ENCODE measurements at regions not wholly inside any gene's neighbourhood (a gene's known extent, or its start where the extent isn't known, plus 50 kb on each side); places are given as distances from the start of the nearest gene placed in this dataset.

- DNase-seq (ENCODE audit: low read depth in 4 of 4, low spot score in 3 of 4), result no peak
These were observed 258.1 kb downstream of the RPS24 start for GRCh38 chr10:78291722-78292121.

DNA sequence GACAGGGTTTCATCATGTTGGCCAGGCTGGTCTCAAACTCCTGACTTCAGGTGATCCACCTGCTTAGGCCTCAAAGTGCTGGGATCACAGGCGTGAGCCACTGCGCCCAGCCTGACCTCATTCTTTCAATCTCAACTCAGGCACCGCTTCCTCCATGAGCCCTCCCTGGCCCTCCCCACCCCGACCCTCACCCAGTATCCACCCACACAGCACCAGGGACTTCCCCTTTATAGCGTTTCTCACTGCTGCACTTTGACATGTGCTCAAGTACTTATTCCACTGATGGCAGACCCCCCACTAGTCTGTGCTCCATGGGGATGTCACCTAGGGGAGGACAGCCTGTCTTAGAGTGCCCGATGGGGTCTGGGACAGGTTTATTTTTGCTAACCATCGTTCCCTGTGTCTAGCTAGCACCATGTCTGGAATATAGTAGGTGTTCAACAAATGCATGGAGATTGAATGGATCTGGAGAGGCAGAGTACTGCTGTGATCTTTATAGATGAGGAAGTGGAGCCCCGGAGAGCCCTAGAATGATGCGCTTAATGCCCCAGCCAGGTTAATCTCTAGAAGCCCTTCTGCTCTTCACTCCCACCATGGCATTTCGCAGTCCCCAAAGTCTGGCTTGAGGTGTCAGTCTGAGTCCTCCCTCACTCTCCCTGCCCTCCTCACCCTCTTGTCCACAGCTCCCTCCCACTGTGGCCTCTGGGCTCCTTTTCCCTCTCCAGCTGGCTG lies 258.8 kb downstream of the RPS24 start:
- DNase-seq (ENCODE audit: low read depth in 4 of 4, low spot score in 3 of 4), result no peak

DNA sequence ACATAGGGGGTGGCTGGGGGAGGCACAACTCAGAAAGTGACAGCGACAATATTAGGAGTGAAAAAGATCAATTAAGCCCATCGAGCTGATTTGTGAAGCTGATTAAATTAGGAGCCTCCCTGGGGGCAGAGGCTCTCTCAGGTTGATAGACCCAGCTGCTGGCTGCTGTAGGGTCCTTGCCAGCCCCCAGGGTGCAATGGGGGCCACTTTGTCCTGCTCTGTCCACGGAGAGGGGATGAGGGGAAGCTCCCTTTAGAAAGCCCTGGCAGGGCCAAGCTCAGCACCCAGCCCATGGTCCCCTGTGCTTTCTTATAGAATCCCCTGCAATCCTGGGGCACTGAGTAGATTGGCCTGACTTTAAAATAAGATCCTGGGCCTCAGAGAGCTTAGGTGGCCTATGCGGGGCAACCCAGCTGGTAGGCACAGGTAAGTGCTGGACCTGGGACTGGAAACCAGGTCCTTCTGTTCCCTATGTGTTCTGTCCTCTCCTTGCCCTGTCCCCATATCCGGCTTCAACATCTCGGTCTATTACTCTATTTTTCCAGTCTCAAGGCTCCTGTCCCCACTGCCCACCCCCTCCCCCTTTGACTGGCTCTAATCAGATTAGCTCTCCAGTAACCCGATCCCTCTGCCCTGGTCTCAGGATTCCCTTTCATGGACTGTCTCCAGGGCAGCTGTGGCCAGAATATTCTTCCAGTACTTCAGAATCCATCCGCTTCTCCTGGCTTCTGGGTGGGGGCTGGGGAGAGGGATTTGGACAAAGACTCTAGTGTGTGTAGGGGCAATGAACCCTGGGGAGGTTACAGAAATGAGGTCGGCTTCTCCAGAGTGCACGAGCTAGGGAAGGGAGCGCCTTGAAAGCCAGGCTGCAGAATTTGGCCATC lies 259.6 kb downstream of the RPS24 start:
- DNase-seq (ENCODE audit: low read depth in 4 of 4, low spot score in 3 of 4), result no peak

DNA sequence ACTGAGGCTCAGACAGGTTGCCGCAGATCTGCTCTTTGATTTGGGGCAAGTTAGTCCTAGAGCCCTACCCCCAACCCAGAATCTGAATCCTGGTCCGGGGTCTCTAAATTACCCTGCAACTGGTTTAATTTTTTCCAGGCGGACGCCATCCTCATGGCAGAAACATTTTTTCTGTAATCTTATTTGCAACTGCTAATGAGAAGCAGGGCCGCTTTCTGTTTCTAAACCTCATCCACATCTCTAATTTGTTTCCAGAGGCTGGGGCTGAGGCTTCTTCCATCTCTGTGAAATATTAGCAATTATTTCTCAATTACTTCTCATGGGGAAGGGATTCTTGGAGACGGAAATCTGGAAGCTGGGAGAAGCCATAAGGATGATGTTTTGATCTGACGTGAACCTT lies 261.6 kb downstream of the RPS24 start:
- DNase-seq (ENCODE audit: low read depth in 4 of 4, low spot score in 3 of 4), result no peak

GRCh38 chr10:78296785-78297184 lies 263.1 kb downstream of the RPS24 start:
- no peak for DNase-seq (ENCODE audit: low read depth in 4 of 4, low spot score in 3 of 4)

DNA sequence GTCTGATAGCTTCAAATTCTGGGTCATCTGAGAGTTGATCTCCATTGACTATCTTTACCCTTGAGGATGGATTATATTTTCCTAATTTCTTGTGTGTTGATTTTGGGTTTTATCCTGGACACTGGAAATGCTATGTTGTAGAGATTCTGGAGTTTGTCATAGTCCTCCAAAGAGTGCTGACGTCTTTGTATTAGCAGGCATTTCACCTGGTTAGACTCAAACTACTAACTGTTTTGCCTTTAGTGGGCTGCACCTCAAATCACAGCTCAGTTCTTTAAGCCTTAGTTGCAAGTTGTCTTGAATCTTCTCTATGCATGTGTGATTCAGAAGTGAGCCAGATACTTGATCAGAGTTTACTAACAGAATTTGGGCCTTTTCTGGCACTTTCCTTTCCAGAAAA lies 264.3 kb downstream of the RPS24 start:
- no peak for DNase-seq (ENCODE audit: low read depth in 4 of 4, low spot score in 3 of 4)

DNA sequence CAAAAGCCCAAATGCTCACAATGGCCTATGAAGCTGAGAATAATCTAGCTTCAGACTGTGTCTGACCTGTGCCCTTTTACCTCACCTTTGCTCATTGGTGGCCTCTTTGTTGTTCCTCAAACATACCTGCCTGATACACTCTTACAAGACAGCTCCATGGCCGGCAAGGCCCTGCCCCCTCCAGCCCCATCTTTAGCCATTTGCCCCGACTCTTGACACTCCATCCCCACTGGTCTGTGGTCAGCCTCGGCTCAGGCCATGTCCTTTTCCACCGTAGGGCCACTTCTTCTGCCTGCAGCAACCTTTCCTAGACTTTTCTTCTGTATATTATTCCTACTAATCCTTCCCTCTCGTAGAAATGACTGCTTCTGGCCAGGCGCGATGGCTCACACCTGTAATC lies 265.2 kb downstream of the RPS24 start:
- DNase-seq (ENCODE audit: low read depth in 4 of 4, low spot score in 3 of 4), result no peak

DNA sequence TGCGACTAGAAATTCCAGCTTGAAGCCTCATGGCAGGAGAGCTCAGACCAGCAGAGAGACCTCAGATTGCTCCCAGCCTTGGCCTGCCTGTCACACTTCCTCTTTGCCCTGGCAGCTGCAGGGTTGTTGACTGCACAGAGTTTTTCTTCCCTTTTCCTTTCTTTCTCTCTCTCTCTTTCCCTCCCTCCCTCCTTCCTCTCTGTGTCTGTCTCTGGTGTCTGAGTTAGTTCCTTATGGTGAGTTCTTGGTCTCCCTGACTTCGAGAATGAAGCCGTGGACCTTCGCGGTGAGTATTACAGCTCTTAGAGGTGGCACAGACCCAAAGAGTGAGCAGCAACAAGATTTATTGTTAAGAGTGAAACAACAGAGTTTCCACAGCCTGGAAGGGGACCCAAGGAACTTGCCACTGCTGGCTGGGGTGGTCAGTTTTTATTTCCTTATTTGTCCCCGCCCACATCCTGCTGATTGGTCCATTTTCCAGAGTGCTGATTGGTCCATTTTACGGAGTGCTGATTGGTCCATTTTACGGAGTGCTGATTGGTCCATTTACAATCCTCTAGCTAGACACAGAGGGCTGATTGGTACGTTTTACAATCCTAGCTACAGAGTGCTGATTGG lies 266.3 kb downstream of the RPS24 start:
- DNase-seq (ENCODE audit: low read depth in 4 of 4, low spot score in 3 of 4), result no peak

DNA sequence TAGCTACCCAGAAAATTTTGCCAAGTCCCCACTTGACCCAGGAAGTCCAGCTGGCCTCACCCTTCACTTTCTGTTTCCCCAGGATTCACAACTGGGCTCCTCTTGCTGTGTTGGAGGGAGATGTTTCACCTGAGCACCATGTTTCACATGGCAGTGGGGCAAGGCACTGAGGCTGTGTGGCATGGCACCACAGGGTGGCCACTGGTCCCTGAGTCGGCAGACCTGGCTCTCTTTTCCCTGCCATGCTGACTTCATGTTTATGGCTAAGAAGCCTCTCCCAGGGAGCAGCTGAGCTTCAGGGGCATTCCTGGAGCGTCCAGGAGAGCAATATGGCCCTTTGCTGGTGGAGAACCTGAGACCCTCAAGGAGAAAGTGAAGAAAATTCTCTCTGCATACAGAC lies 266.9 kb downstream of the RPS24 start:
- DNase-seq (ENCODE audit: low read depth in 4 of 4, low spot score in 3 of 4), result no peak

GRCh38 chr10:78301481-78301880 lies 267.8 kb downstream of the RPS24 start:
- no peak for DNase-seq (ENCODE audit: low read depth in 4 of 4, low spot score in 3 of 4)

DNA sequence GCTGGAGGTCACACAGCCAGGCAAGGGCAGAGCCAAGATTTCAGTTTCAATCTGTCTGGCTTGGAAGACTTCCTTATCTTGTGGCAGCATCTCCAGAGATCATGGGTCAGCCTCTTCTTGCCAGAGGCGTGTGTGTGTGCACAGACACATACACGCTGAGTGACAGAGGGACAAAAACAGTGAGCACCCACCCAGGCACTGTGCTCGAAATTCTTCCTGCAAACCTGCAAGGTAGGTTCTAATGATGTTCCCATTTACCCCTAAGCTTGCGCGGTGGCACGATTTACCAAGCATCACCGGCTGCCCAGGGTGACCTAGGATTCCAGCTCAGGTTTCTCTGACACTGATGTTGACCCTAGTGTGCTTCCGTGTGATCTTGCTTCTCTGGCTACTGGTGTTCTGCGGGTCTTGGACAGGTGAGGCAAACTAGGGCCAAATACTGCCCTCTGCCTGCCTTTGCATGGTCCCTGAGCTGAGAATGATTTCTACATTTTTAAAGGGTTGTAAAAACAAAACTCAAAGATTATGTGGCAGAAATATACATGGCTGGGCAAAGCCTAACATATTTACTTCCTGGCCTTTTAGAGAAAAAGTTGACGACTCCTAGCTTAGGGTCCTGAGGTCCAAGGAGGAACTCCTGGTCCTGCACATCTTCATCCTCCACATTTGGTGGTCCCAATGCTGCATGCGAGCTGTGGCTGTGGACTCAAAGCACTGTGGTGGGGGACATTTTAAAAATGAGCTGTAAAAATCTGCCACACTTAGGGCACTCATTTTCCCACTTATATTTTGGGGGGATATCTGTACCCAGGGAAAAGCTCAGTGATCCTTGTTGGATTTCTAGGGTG lies 268.5 kb downstream of the RPS24 start:
- DNase-seq (ENCODE audit: low read depth in 4 of 4, low spot score in 3 of 4), result no peak

GRCh38 chr10:78302739-78302988 lies 269.0 kb downstream of the RPS24 start:
- no peak for DNase-seq (ENCODE audit: low read depth in 4 of 4, low spot score in 3 of 4)

GRCh38 chr10:78302989-78303854 lies 269.6 kb downstream of the RPS24 start:
- DNase-seq (ENCODE audit: low read depth in 4 of 4, low spot score in 3 of 4), result peak; percentile 80 to 86 (median 84)

- no peak for DNase-seq (ENCODE audit: low read depth in 4 of 4, low spot score in 3 of 4)
These were observed 270.7 kb downstream of the RPS24 start for GRCh38 chr10:78304091-78305045.

GRCh38 chr10:78305311-78305710 lies 271.6 kb downstream of the RPS24 start:
- DNase-seq (ENCODE audit: low read depth in 4 of 4, low spot score in 3 of 4), result no peak

GRCh38 chr10:78306358-78306757 lies 272.7 kb downstream of the RPS24 start:
- no peak for DNase-seq (ENCODE audit: low read depth in 4 of 4, low spot score in 3 of 4)

DNA sequence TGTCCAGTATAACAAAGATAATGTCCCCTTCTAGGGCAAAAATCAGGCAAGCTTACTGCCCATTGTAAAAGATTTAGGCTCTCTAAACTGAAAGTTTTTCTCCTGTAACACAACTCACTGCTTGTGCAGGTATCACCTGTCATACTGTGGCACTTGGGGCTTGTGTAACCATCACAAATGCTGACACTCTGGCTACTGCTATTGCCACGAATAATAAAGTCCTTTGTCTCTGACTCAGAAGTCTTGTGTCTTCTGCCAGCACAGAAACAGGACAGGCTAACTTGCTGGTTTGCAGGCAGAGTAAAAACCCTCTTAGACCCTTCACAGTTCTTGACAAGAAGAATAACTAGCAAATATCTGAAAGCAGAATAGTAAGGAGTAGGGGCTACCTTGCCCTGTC lies 273.9 kb downstream of the RPS24 start:
- DNase-seq (ENCODE audit: low read depth in 4 of 4, low spot score in 3 of 4), result no peak

GRCh38 chr10:78309536-78310237 lies 276.0 kb downstream of the RPS24 start:
- DNase-seq (ENCODE audit: low read depth in 4 of 4, low spot score in 3 of 4), result no peak

All from left renal pelvis (tissue), 4 donors.